Glomerular visceral epithelial cell (primary cell): ENCODE measurements at regions not wholly inside any gene's neighbourhood (a gene's known extent, or its start where the extent isn't known, plus 50 kb on each side); places are given as distances from the start of the nearest gene placed in this dataset.

Experiments used
- DNase-seq: peaks from one replicate; pipeline ENCODE4 v3.0.0-alpha.2; 2016; ENCODE audit errors: extremely low spot score

GRCh38 chr20:19077370-19078220 is 134.8 kb upstream of the SLC24A3 start:
- DNase-seq = no peak

- no peak for DNase-seq
These were observed 133.7 kb upstream of the SLC24A3 start for GRCh38 chr20:19078448-19079373.

- DNase-seq = no peak
These were observed 132.7 kb upstream of the SLC24A3 start for GRCh38 chr20:19079536-19080299.

GRCh38 chr20:19081937-19082336 is 130.5 kb upstream of the SLC24A3 start:
- no peak for DNase-seq

GRCh38 chr20:19083136-19083621 is 129.3 kb upstream of the SLC24A3 start:
- no peak for DNase-seq

- DNase-seq = no peak
These were observed 122.1 kb upstream of the SLC24A3 start for GRCh38 chr20:19090332-19090731.

GRCh38 chr20:19094959-19095541 is 117.4 kb upstream of the SLC24A3 start:
- no peak for DNase-seq

- DNase-seq = no peak
These were observed 116.7 kb upstream of the SLC24A3 start for GRCh38 chr20:19095762-19096161.

- no peak for DNase-seq
These were observed 115.6 kb upstream of the SLC24A3 start for GRCh38 chr20:19096843-19097242.

GRCh38 chr20:19098117-19098516 is 114.3 kb upstream of the SLC24A3 start:
- DNase-seq = no peak

GRCh38 chr20:19098806-19099578 is 113.5 kb upstream of the SLC24A3 start:
- DNase-seq = no peak

GRCh38 chr20:19099596-19100545 is 112.6 kb upstream of the SLC24A3 start:
- DNase-seq = no peak

- DNase-seq = no peak
These were observed 111.5 kb upstream of the SLC24A3 start for GRCh38 chr20:19100975-19101374.

- no peak for DNase-seq
These were observed 108.3 kb upstream of the SLC24A3 start for GRCh38 chr20:19104186-19104585.

GRCh38 chr20:19108155-19108554 is 104.3 kb upstream of the SLC24A3 start:
- DNase-seq = no peak

GRCh38 chr20:19110285-19110684 is 102.2 kb upstream of the SLC24A3 start:
- DNase-seq = no peak

GRCh38 chr20:19110881-19111460 is 101.5 kb upstream of the SLC24A3 start:
- no peak for DNase-seq

- DNase-seq = no peak
These were observed 99.6 kb upstream of the SLC24A3 start for GRCh38 chr20:19112828-19113227.

- no peak for DNase-seq
These were observed 99.0 kb upstream of the SLC24A3 start for GRCh38 chr20:19113343-19113930.
